GM12891 (cell line): ENCODE measurements at regions not wholly inside any gene's neighbourhood (a gene's known extent, or its start where the extent isn't known, plus 50 kb on each side); places are given as distances from the start of the nearest gene placed in this dataset.

Source experiments
- PAX5 ChIP-seq: IDR thresholded peaks from 2 replicates; pipeline ENCODE4 v1.6.1; 2011; ENCODE audit warnings: low read length, moderate library complexity, mild to moderate bottlenecking; ENCODE audit not compliant: insufficient read depth, severe bottlenecking
- POLR2A ChIP-seq: IDR thresholded peaks from 2 replicates; pipeline ENCODE4 v1.6.1; 2011; ENCODE audit warnings: low read depth, low read length, control low read depth
- POLR2AphosphoS5 ChIP-seq: IDR thresholded peaks from 2 replicates; pipeline ENCODE4 v1.6.1; 2011; ENCODE audit warnings: low read depth, low read length, control low read depth
- POU2F2 ChIP-seq: IDR thresholded peaks from 2 replicates; pipeline ENCODE4 v1.6.1; 2011; ENCODE audit warnings: low read depth, mild to moderate bottlenecking, control low read depth, low read length, moderate library complexity
- SPI1 ChIP-seq: IDR thresholded peaks from 2 replicates; pipeline ENCODE4 v1.6.1; 2011; ENCODE audit warnings: low read depth, low read length, control low read depth
- TAF1 ChIP-seq: IDR thresholded peaks from 2 replicates; pipeline ENCODE4 v1.6.1; 2011; ENCODE audit warnings: low read depth, low read length, control low read depth

DNA sequence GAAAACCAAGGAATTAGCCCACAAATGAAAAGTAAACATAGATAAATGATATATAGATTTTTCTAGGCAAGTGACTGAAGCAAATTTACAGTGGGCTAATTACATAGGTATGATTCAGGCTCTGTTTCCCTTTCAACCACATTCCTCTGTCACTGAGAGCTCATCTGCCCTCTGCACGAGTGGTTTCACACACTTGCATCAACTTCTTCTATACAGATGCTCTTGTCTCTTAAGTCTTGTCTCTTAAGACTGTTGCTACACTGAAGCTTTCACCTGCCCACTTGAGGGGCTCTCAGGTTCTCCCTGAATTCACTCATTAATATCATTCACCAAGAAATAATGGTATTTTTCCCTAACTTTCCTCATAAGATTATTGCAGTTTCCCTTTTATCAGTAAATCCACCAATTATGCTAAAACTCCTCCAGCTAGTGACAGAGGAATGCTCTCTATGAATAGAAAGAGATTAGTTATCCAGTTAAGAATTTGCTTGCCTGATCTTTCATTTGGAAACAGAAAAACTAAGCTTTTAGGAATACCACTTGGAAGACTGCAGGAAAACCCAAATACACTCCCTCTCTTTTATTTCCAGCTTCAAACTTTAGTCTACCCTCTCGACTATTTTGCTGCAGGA lies 95.7 kb downstream of the ELAPOR2 start:
- TF ChIP-seq POLR2A (no peak), POLR2AphosphoS5 (no peak), SPI1 (no peak), TAF1 (no peak), PAX5 (no peak), POU2F2 (no peak)
